IPS DF 4.7 (cell line): ENCODE measurements at regions not wholly inside any gene's neighbourhood (a gene's known extent, or its start where the extent isn't known, plus 50 kb on each side); places are given as distances from the start of the nearest gene placed in this dataset.

Source experiments
- DNase-seq: peaks from one replicate; pipeline ENCODE4 v3.0.0-alpha.2; 2013; ENCODE audit warnings: low spot score; ENCODE audit errors: extremely low read depth

- no peak for DNase-seq
Measured at GRCh38 chr12:125193376-125194152, 128.3 kb downstream of the AACS start.

DNA sequence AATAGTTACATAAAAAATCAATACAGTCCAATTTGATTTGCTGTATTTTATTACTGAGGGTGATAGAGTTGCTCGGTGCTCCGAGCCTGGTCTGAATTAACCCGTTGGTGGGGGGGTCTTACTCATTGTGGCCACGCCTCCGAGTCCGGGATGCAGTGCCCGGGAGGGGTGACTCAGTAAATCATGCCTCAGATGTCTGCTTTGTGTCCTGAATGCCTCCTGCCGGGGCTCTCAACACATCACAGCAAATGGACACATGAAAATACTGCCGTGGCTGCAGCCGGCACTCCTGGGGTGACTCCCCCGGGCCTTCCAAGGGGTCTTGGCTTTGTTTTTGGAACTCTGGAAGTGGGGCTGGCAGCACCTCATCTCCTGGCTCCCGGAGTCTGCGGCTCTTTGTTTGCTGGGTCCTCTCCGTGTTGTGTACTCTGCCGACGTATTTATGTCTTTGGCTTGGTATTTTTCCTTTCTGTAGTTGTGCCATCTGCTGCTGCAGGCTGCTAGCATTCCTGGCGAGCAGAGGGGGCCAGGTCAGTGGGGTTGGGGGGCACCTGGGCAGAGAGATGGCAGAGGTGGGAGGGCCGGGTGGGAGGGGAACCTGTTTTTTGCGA is 129.0 kb downstream of the AACS start:
- DNase-seq, result no peak

GRCh38 chr12:125194987-125195386 is 129.8 kb downstream of the AACS start:
- DNase-seq, result no peak

DNA sequence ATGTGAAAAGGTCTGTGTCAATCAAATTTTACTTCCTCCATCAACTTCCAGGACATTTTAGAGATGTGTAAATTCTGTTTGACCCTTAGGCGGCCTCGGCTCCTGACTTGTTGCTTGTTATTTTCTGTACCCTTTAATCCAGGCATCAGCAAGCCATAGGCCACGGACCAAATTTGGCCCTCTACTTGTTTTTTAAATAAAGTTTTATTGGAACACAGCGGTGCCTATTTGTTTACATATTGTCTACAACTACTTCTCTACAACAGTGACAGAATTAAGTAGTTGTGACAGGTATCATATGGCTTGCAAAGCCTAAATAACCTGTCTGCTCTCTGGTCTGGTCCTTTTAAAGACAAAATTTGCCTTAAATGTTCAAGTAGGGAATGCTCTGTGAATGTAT is 132.1 kb downstream of the AACS start:
- no peak for DNase-seq

DNA sequence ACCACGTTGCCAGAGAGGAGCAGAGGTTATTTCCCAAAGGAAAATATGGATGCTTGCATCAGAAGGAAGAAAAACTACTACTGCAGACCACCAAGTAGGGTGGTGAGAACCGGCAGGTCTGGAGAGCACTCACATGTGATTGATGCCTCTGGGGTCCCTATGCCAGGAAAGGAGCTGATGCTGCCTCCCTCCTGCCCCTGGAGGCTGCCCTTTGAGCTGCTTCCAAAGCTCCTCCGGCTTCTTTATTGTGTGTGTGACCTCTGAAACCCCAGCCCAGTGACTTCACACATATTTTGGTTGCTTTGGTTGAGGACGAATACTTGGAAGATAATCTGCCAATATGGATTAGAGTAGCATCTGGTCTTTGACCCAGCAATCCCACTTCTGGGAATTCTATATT is 133.4 kb downstream of the AACS start:
- no peak for DNase-seq

DNA sequence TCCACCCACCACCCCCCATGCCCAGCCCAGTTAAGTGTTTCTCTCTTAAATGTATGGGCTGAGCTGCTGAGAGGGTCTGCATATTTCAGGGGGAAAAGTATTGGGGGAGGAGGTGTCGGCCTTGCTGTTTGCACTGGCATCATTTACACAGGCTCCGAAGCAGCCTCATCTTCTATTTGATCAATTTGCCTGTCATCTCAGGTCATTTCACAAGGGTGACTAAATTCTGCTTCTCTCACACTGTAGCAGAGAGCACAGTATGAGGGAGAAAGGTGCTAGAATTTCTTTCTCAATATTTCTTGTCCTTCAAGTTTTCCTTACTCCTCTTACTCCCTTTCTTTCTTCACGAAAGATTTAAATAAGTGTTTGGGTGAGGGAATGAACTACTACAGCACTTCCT is 135.9 kb downstream of the AACS start:
- DNase-seq, result no peak

- no peak for DNase-seq
Measured at GRCh38 chr12:125201940-125202339, 136.7 kb downstream of the AACS start.

- DNase-seq, result no peak
Measured at GRCh38 chr12:125202421-125202820, 137.2 kb downstream of the AACS start.

DNA sequence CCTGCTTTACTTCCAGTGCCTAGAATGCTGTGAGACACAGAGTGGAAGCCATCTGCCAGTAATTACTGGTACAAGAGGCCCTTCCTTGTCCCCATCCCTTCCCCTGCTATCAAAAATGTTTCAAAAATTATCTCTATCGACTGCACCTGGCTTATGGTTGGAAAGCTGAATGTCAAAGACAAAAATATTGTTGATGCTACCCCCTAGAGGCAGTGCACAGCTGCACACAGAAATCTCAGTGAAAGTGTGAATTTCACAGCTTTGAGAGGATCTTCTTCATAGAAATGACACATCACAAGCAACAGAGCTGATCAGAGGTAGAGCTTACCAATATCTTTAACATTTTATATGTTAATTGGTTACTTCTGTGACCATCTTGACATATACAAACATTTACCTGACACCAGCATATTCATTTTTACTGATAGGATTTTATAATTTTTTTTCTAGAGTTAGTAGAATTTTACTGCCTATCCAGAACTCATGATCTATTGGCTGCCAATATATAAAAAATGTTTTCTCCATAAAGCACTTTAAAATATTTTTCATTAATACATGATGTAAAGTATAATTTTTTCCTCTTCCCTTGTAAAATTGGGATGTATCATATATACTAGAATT is 138.0 kb downstream of the AACS start:
- no peak for DNase-seq

- DNase-seq, result no peak
Measured at GRCh38 chr12:125205386-125205785, 140.2 kb downstream of the AACS start.

DNA sequence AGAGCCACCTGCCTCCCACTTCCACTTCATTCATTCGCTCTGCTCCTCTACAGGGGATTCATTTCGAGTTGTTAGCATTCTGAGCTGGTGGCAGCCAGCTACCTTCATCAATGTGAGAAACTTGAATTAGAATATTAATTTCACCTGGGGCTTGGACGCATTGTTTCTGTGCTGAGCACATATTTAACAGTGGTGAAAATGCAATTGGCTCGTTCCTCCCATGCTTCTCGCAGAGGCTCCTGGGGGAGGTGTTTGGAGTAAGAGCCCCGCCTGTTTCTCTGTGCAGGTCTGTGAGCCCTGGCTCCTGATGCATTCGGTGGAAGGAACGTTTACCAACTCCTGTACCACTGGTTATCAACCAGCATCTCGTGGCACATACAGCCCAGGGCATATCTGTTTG is 141.5 kb downstream of the AACS start:
- DNase-seq, result no peak

DNA sequence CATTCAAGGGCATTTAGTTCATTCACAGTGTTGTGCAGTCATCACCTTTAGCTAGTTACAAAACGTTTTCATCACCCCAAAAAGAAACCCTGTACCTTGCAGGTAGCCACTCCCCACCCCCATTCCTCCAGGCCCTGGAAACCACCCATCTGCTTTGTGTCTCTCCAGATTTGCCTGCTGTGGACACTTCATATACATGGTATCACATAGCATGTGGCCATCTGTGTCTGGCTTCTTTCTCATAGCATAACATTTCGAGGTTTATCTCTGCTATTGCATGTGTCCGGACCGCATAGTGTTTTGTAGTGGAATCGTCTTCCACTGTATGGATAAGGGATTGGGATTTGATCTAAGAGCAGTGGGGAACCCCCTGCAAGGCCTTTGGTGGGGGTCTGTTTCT is 143.1 kb downstream of the AACS start:
- DNase-seq, result no peak

DNA sequence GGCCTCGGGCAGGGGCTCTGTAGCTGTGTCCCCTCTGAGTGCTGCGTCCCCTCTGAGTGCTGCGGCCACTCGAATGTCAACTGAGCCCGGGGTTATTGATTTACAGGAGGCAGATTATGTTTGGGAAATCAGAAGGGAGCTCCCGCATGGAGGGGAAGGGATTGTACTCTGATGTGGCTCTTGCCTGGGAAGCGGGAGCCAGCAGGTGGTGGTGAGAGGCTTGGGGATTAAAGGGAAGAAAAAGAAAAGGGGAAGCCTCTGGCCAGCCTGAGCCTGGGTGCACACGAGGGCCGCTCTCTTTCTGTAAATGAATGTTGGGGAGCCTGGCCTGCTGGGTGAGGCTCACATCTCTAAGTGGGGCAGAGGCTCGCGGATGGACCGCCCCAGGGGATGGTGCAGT is 143.7 kb downstream of the AACS start:
- DNase-seq, result no peak

DNA sequence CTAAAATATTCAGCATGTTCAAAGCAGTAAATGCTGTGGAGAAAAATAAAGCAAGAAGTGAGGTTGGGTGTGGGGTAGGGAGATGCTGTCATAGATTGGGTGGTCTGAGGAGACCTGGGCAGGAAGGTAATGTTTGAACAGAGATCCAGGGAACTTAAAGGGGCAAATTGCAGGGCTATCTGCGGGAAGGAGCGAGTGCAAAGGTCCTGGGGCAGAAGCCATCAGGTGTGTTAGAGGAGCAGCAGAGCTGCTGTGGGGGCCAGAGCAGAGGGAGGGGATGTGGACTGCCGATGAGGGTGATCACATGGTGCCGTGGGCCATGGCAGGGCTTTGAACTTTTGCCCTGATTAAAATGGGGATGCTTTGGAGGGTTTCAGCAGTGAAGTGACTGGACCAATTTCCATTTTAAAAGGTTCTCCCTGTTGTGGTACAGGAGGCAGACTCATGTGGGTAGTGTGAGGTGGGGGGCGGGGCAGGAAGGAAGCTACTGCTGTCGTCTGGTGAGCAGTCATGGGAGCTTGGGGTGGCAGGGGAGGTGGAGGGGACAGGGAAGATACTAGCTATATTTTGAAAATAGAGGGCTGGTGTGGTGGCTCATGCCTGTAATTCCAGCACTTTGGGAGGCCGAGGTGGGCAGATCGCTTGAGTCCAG is 145.0 kb downstream of the AACS start:
- no peak for DNase-seq

GRCh38 chr12:125211464-125211863 is 146.2 kb downstream of the AACS start:
- DNase-seq, result no peak

- no peak for DNase-seq
Measured at GRCh38 chr12:125214289-125214688, 149.1 kb downstream of the AACS start.

DNA sequence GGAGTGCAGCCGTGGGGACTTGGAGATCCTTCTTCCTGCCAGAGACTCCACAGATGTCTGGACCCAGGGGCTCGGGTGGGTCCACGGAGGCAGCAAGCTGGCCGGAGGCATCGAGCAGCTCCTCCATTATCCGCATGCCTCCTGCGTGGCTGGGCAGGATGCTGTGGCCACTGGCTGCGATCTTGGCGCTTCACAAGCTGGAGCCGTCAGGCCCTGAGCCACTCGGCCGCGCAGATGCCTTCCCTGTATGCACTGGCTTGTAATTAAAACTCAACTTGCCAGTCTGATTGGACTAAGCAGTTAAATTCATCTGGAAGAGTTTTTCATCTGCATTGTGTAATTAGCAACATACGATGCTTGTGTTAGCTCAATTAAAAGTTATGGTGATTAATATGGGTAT is 151.5 kb downstream of the AACS start:
- DNase-seq, result no peak

GRCh38 chr12:125217308-125217707 is 152.1 kb downstream of the AACS start:
- no peak for DNase-seq

DNA sequence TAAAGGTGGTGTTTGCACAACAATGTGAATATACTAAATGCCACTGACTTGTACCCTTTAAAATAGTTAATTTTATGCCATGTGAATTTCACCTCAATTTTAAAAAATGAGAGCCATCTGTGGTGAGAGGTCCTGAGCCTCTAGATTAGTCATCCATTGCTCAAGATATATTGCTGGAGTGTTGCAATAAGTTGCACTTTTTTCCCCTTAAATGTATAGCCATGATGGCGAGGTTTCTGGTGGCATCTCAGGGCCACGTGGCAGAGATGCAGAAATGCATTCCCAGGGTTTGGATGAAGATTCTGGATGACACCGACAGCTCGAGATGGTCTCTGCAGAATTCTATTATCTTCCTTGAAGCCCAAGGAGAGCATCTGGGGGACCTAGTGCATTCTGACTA is 153.7 kb downstream of the AACS start:
- no peak for DNase-seq

DNA sequence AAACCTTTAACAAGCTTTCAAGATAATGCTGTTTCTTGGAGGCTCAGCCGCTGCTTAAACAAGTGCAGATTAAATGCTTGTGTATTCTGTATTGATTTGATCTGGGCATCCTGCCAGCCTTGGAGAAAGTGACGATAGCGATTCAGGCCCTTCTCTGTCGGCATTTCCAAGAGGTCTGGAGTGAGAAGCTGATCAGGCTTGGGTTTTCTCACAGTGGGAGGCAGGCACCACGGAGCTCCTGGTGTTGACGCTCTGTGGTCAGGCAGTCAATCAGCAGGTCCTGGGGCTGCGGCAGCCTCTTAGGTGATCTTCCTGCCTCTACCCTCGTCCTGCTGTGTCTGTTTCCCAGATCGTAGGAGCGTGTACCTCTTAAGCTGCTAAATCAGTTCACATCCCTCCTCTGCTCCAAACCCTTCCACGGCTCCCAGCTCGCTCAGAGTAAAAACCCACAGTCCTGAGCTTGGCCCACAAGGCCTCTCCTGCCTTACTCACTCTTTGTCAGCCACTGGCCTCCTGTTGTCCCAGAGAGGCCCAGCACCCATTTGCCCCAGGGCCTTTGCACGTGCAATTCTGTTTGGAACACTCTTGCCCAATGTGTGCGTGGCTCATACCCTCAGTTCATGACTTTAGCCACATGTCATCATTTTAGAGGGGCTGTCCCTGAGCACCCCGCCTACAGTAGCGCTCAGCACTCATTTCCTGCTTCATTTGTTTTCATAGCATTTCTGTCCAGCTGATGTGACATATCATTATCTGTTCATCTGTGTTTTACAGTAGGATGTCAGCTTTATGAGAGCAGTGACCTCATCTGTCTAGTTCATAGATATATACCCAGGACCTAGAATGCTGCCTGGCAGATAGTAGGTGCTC is 155.4 kb downstream of the AACS start:
- no peak for DNase-seq

GRCh38 chr12:125221602-125222001 is 156.4 kb downstream of the AACS start:
- no peak for DNase-seq
